GM20431 (cell line): ENCODE measurements at regions not wholly inside any gene's neighbourhood (a gene's known extent, or its start where the extent isn't known, plus 50 kb on each side); places are given as distances from the start of the nearest gene placed in this dataset.

ENCODE experiments used
- in situ Hi-C: fragments of 300-500 bp; cut with MseI, MboI; formaldehyde crosslinking; loops from one replicate; pipeline ENCODE4 v1.15.0; 2020; ENCODE audit warnings: low sequenced_read_pairs; ENCODE audit not compliant: unreplicated experiment

DNA sequence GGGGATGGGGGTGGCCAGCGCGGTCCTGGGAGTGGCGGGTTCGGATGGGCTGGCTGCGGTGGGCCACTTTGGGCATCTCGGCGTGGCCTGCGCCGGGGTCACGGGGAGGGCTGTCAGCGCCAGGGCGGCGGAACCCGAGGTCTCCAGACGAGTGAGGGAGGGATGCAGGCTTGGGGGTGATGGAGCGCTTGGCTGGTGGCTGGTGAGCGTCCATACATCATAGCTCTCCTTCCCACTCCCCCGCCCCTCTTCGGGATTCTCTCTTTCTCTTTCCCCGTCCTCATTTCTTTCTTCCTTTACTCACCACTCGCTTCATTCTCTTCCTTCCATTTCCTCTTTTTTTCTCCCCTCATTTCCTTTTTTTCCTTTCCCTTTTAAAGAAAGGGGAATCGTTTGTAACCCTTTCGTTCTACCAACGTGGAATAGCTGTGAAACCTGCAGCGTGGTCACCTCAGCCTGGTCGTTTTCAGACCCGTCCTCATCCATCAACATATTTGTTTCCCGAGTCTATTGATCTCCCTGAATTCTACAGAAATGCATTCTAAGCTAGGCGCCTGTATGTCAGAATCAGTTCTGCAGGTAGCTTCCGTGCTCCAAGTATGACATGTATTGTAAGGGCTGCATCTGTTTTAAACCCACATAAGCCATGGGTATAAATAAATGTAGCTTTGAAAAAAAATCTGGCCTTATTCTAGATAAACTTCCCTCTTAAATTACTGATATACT, 260.3 kb upstream of the E2F7 start:
- in situ Hi-C loops, result no loop called here

DNA sequence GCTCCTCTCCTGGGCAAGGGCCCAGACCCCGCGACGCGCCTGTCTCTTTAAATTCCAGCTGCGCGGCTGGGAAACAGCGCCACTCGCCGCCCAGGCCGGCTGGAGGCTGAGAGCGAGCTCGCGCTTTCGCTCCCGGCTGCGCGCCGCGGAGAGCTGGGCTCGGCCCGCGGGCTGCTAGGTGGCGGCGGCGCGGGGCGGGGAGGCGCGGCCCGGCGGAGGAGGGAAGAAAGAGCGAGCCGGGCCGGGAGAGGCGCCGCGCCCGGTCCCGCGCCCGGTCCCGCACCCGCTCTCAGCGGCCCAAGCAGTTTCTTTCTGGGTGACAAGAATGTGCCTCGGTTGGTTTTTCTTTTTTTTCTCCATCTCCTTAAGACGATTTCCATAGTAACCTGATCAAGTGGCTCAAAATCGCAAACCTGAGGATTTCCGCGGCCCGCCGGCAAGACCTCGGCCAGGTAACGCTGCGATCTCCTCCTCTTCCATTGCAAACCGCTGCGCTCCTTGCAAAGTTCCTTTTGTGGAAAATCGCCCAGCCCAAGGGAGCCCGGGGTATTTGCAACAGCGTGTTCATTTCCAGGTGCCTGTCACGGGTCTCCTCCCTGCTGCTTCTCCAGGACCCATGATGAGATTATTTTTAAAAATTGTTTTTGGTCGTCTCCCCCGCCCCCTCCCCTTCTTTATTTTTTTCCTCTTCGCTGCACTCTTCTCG, 259.5 kb upstream of the E2F7 start:
- in situ Hi-C loops, result no loop called here

- in situ Hi-C loops, result no loop called here
Measured at GRCh38 chr12:77324416-77324762, 259.0 kb upstream of the E2F7 start.

DNA sequence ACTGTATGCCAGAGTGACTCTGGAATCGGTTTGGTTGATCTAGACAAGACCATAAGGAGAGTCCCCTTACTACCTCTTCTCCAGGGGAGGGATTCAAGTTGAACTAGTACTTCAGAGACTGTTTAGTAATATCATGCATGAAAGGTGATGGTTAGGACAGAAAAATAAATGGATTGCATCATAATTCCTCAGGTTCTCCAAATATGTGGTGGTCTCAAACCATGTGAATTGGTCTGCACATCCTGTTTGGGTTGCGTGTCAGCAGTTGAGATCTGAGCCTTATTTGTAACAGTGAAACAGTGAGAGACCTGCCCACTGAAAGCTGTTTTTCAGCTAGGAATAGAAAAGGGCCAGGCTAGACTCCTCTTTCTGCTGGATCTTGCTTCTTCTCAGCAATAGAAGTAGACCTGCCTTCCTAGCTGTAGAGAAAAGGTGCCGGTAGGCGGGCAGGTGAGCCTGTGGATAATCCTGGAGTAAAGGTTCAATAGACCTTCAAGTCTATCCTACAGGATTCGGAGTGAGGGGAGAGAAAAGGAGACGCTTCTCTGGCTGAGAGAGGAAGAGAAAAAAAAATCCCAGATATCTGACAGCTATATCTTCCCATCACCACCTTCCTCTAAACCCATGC, 258.5 kb upstream of the E2F7 start:
- in situ Hi-C loops, result no loop called here

GRCh38 chr12:77319166-77319565, 253.8 kb upstream of the E2F7 start:
- in situ Hi-C loops, result no loop called here

DNA sequence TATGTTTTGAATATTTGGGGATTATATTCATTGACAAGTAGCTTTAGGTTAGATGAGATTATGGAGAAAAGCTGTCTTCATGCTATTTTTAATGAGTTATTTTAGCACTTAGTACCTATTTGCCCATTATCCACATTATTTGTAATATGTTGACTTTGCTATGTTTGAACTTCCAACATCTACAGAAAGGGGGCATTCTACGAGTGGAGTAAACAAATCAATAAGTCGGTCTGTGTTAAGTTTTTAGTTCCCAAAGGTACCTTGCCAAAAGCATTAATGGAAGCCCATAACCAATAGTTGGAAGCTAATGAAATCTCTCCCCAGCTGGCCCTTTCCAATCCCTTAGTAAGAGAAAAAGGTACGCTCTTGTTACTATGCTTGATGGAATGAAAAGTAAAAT, 250.0 kb upstream of the E2F7 start:
- in situ Hi-C loops, result no loop called here

- in situ Hi-C loops, result no loop called here
Measured at GRCh38 chr12:77314378-77315052, 249.1 kb upstream of the E2F7 start.

GRCh38 chr12:77308056-77308455, 242.7 kb upstream of the E2F7 start:
- in situ Hi-C loops, result no loop called here

DNA sequence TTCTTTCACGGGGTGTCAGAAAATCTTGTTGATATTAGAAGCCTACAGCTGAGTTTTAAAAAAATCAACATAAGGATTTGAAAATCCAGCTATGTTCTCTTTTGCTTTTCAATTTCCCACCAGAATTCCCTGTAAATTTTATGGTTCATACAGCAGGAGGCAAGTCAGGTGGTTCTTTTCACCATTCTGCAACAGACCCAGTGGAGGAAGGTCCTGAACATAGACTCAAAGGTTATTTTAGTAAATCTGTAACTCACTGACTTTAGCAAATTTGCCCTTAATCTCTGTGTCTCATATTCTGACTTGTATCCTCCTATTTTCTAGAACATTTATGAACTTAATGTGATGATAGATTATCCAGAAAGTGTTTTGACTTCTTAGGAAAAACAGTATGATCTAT, 235.4 kb upstream of the E2F7 start:
- in situ Hi-C loops, result no loop called here

DNA sequence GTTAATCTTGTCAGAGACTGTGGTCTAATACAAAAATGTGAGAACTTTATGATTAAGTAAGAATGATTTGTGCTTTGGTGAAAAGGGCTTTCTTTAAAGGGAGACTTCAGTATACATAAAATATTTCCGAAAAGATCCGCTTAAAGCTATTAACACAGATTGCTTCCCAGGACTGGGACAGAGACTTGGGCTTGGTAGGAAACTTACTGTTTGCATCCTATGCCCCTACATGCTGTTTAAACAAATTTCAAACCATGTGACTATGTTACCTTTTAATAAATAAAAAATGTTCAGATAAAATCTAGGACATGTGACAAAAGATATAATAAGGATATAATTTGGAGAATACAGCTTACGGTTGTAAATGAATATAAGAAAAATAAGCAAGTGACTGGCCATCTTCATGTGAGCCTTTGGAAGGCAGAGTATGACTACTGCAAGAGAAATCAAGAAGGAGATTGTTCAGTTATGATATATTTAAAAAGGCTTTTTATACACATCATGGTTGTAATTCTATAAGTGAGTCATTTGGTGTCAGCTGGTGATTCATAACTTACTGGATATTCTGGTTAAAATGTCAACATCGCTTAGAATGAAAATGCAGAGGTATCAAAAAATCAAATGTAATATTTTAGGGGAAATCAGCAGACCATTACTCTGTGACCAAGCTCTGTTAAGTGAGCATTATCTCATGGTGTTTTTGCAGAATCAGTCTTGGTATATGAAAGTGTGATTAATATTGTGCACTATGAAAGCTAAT, 234.7 kb upstream of the E2F7 start:
- in situ Hi-C loops, result no loop called here

GRCh38 chr12:77299001-77299400, 233.6 kb upstream of the E2F7 start:
- in situ Hi-C loops, result no loop called here

DNA sequence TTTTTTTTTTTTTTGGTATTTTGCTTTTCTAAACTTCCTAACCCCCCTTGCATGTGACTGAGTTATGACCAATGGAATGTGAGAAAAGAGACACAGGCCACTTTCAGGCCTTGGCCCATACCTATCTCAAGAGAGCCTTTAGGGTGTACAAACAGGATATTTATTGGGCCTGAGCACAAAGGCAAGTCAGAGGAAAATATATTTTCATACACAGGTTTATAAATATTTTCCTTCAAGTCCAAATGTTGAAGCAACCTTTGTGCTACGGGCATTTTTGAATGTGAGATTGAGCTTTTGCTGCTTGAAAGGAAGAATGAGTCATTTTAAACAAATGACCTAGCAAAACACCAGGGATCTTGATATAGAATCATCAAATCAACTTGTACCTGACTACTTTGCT, 228.6 kb upstream of the E2F7 start:
- in situ Hi-C loops, result no loop called here

DNA sequence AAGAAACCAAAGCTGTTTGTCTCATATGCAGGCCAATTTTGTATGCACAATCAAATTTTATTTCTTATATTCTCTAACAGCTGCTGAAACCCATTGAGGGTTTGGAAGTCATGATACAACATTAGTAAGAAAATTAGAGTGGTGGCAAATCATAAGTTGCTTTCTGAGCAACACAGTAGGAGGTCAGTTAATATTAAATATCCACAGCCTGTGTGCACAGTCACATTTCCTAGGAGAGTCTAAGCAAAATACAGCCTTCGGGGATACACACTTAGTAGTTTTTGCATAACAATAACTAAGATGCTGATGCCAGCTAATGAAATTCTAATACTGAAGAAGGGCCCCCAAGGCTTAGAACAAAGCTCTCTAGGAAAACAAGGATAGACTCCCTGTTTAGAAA, 209.6 kb upstream of the E2F7 start:
- in situ Hi-C loops, result no loop called here

GRCh38 chr12:77273898-77274297, 208.5 kb upstream of the E2F7 start:
- in situ Hi-C loops, result no loop called here

DNA sequence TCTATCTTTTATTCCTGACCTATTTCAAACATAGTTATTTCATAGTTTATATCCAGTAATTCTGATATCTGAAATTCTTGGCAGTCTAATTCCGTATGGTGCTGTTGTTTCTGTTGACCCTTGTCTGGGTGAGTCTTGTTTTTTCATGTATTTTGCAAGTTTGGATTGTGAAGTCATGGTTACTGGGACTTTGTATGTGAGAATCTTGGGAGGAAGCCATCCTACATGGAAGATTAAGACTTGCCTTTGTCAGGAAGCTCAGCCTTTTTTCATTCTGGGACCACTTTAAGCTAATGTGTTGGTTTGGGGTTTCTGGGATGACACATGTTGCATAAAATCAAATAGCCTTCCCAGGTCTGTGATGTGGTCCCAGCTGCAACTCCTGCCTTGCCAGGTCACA, 191.6 kb upstream of the E2F7 start:
- in situ Hi-C loops, result no loop called here

GRCh38 chr12:77253321-77253720, 188.0 kb upstream of the E2F7 start:
- in situ Hi-C loops, result no loop called here

DNA sequence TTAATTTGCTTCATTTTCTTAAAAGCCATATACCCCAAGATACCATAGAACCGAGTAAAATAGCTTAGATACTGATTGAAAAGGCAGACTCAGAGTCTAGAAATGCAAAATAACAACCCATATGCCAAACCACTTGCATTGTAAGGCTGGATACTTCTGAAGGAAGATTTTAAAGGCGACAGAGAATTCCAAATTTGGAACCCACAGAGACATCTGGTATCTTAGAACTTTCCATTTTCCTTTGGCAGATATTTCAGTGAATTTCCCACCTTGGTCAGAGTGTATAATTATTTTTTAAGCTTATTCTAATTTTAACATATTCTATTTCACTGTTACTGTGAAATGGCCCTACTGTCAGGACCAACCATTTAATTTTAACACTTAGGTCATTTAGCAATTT, 186.4 kb upstream of the E2F7 start:
- in situ Hi-C loops, result no loop called here

DNA sequence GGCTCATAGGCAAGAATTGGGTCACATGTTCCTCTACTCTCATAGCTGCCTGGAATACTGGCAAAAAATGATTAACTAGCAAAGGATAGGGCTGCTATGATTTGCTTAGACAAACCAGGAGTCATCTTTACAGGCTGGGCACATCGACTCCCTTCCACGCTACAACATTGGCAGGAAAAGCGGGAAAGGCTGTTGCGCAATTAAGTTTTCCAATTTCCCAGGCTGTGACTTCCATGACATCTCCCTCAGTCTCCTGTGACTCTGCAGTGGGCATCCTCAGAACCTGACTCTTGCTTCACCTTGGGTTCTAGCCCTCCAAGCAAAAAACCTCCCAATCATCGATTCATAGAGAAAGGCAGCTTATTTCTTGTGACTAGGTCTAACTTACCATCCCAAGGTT, 184.5 kb upstream of the E2F7 start:
- in situ Hi-C loops, result no loop called here

- in situ Hi-C loops, result no loop called here
Measured at GRCh38 chr12:77248036-77248435, 182.7 kb upstream of the E2F7 start.

DNA sequence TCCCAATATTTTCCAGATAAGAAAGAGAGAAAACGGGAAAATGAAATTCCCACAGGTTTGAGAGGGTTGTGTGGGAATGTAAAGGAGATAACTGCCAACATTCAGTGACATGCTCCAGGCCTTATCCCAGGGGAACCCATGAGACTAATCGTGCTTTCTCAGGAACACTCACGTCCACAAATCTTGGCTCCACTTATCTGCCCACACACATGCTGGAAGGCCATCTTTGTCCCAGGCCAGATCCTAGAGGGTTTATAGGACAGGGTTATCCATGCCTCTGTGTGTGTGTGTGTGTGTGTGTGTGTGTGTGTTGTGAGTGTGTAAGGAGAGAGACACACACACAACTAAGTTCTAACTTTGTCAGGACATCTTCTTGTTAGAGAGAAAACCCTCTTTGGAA, 182.2 kb upstream of the E2F7 start:
- in situ Hi-C loops, result no loop called here
